ENCODE measurements at regions not wholly inside any gene's neighbourhood (a gene's known extent, or its start where the extent isn't known, plus 50 kb on each side); places are given as distances from the start of the nearest gene placed in this dataset.

- H3K4me3 ChIP-seq (ENCODE audit: low read length) = no peak overlapping the region
- H3K9me3 ChIP-seq (ENCODE audit: control insufficient read depth, low read depth, low read length) = no peaks in the 10 kb centered on the region
- H3K9ac ChIP-seq (ENCODE audit: low read length) = no peak overlapping the region
- H3K27me3 ChIP-seq (ENCODE audit: control insufficient read depth, insufficient read depth, low read length) = no peaks in the 10 kb centered on the region
- H3K4me1 ChIP-seq (ENCODE audit: control insufficient read depth, low read depth, low read length) = no peaks in the 10 kb centered on the region
- H3K27ac ChIP-seq (ENCODE audit: low read length) = no peak overlapping the region
- H3K36me3 ChIP-seq (ENCODE audit: control insufficient read depth, low read depth, low read length) = no peaks in the 10 kb centered on the region
Observed at GRCh38 chr20:22745194-22745500, 160.8 kb upstream of the FOXA2 start.

- Histone ChIP-seq H3K36me3 (ENCODE audit: control insufficient read depth, low read depth, low read length) (no peaks in the 10 kb centered on the region), H3K9me3 (ENCODE audit: control insufficient read depth, low read depth, low read length) (no peaks in the 10 kb centered on the region), H3K27ac (ENCODE audit: low read length) (no peak overlapping the region), H3K4me1 (ENCODE audit: control insufficient read depth, low read depth, low read length) (no peaks in the 10 kb centered on the region), H3K4me3 (ENCODE audit: low read length) (no peak overlapping the region), H3K9ac (ENCODE audit: low read length) (no peak overlapping the region), H3K27me3 (ENCODE audit: control insufficient read depth, insufficient read depth, low read length) (no peaks in the 10 kb centered on the region)
Observed at GRCh38 chr20:22746957-22747356, 162.6 kb upstream of the FOXA2 start.

- H3K4me3 ChIP-seq (ENCODE audit: low read length) = no peak overlapping the region
- no peaks in the 10 kb centered on the region for H3K27me3 ChIP-seq (ENCODE audit: control insufficient read depth, insufficient read depth, low read length)
- H3K36me3 ChIP-seq (ENCODE audit: control insufficient read depth, low read depth, low read length) = no peaks in the 10 kb centered on the region
- H3K9ac ChIP-seq (ENCODE audit: low read length) = no peak overlapping the region
- H3K4me1 ChIP-seq (ENCODE audit: control insufficient read depth, low read depth, low read length) = no peaks in the 10 kb centered on the region
- no peaks in the 10 kb centered on the region for H3K9me3 ChIP-seq (ENCODE audit: control insufficient read depth, low read depth, low read length)
- H3K27ac ChIP-seq (ENCODE audit: low read length) = no peak overlapping the region
Observed at GRCh38 chr20:22752324-22752723, 168.0 kb upstream of the FOXA2 start.

- Histone ChIP-seq H3K36me3 (ENCODE audit: control insufficient read depth, low read depth, low read length) (no peaks in the 10 kb centered on the region), H3K9ac (ENCODE audit: low read length) (no peak overlapping the region), H3K27me3 (ENCODE audit: control insufficient read depth, insufficient read depth, low read length) (no peaks in the 10 kb centered on the region), H3K4me3 (ENCODE audit: low read length) (no peak overlapping the region), H3K4me1 (ENCODE audit: control insufficient read depth, low read depth, low read length) (no peaks in the 10 kb centered on the region), H3K9me3 (ENCODE audit: control insufficient read depth, low read depth, low read length) (no peaks in the 10 kb centered on the region), H3K27ac (ENCODE audit: low read length) (no peak overlapping the region)
Observed at GRCh38 chr20:22757424-22758183, 173.2 kb upstream of the FOXA2 start.

GRCh38 chr20:22758815-22759214 is 174.4 kb upstream of the FOXA2 start:
- H3K4me3 ChIP-seq (ENCODE audit: low read length) = no peak overlapping the region
- no peaks in the 10 kb centered on the region for H3K9me3 ChIP-seq (ENCODE audit: control insufficient read depth, low read depth, low read length)
- no peaks in the 10 kb centered on the region for H3K27me3 ChIP-seq (ENCODE audit: control insufficient read depth, insufficient read depth, low read length)
- no peak overlapping the region for H3K27ac ChIP-seq (ENCODE audit: low read length)
- H3K36me3 ChIP-seq (ENCODE audit: control insufficient read depth, low read depth, low read length) = no peaks in the 10 kb centered on the region
- H3K4me1 ChIP-seq (ENCODE audit: control insufficient read depth, low read depth, low read length) = no peaks in the 10 kb centered on the region
- no peak overlapping the region for H3K9ac ChIP-seq (ENCODE audit: low read length)

GRCh38 chr20:22762576-22763256 is 178.3 kb upstream of the FOXA2 start:
- Histone ChIP-seq H3K27ac (ENCODE audit: low read length) (no peak overlapping the region), H3K27me3 (ENCODE audit: control insufficient read depth, insufficient read depth, low read length) (no peaks in the 10 kb centered on the region), H3K9me3 (ENCODE audit: control insufficient read depth, low read depth, low read length) (no peaks in the 10 kb centered on the region), H3K4me3 (ENCODE audit: low read length) (no peak overlapping the region), H3K36me3 (ENCODE audit: control insufficient read depth, low read depth, low read length) (no peaks in the 10 kb centered on the region), H3K9ac (ENCODE audit: low read length) (no peak overlapping the region), H3K4me1 (ENCODE audit: control insufficient read depth, low read depth, low read length) (no peaks in the 10 kb centered on the region)

GRCh38 chr20:22763257-22763906 is 179.0 kb upstream of the FOXA2 start:
- no peaks in the 10 kb centered on the region for H3K9me3 ChIP-seq (ENCODE audit: control insufficient read depth, low read depth, low read length)
- no peak overlapping the region for H3K4me3 ChIP-seq (ENCODE audit: low read length)
- H3K4me1 ChIP-seq (ENCODE audit: control insufficient read depth, low read depth, low read length) = no peaks in the 10 kb centered on the region
- H3K36me3 ChIP-seq (ENCODE audit: control insufficient read depth, low read depth, low read length) = no peaks in the 10 kb centered on the region
- no peaks in the 10 kb centered on the region for H3K27me3 ChIP-seq (ENCODE audit: control insufficient read depth, insufficient read depth, low read length)
- no peak overlapping the region for H3K27ac ChIP-seq (ENCODE audit: low read length)
- H3K9ac ChIP-seq (ENCODE audit: low read length) = no peak overlapping the region

- Histone ChIP-seq H3K9ac (ENCODE audit: low read length) (no peak overlapping the region), H3K36me3 (ENCODE audit: control insufficient read depth, low read depth, low read length) (no peaks in the 10 kb centered on the region), H3K27ac (ENCODE audit: low read length) (no peak overlapping the region), H3K9me3 (ENCODE audit: control insufficient read depth, low read depth, low read length) (no peaks in the 10 kb centered on the region), H3K4me3 (ENCODE audit: low read length) (no peak overlapping the region), H3K27me3 (ENCODE audit: control insufficient read depth, insufficient read depth, low read length) (no peaks in the 10 kb centered on the region), H3K4me1 (ENCODE audit: control insufficient read depth, low read depth, low read length) (no peaks in the 10 kb centered on the region)
Observed at GRCh38 chr20:22768266-22769178, 184.2 kb upstream of the FOXA2 start.

- H3K9me3 ChIP-seq (ENCODE audit: control insufficient read depth, low read depth, low read length) = no peaks in the 10 kb centered on the region
- no peaks in the 10 kb centered on the region for H3K27me3 ChIP-seq (ENCODE audit: control insufficient read depth, insufficient read depth, low read length)
- no peaks in the 10 kb centered on the region for H3K4me1 ChIP-seq (ENCODE audit: control insufficient read depth, low read depth, low read length)
- H3K4me3 ChIP-seq (ENCODE audit: low read length) = no peak overlapping the region
- H3K9ac ChIP-seq (ENCODE audit: low read length) = no peak overlapping the region
- no peak overlapping the region for H3K27ac ChIP-seq (ENCODE audit: low read length)
- no peaks in the 10 kb centered on the region for H3K36me3 ChIP-seq (ENCODE audit: control insufficient read depth, low read depth, low read length)
Observed at GRCh38 chr20:22770241-22770800, 185.9 kb upstream of the FOXA2 start.

- no peaks in the 10 kb centered on the region for H3K9me3 ChIP-seq (ENCODE audit: control insufficient read depth, low read depth, low read length)
- no peaks in the 10 kb centered on the region for H3K27me3 ChIP-seq (ENCODE audit: control insufficient read depth, insufficient read depth, low read length)
- no peaks in the 10 kb centered on the region for H3K36me3 ChIP-seq (ENCODE audit: control insufficient read depth, low read depth, low read length)
- no peak overlapping the region for H3K9ac ChIP-seq (ENCODE audit: low read length)
- no peaks in the 10 kb centered on the region for H3K4me1 ChIP-seq (ENCODE audit: control insufficient read depth, low read depth, low read length)
- no peak overlapping the region for H3K27ac ChIP-seq (ENCODE audit: low read length)
- H3K4me3 ChIP-seq (ENCODE audit: low read length) = no peak overlapping the region
Observed at GRCh38 chr20:22771706-22772105, 187.3 kb upstream of the FOXA2 start.

GRCh38 chr20:22773344-22773743 is 189.0 kb upstream of the FOXA2 start:
- no peak overlapping the region for H3K9ac ChIP-seq (ENCODE audit: low read length)
- H3K27ac ChIP-seq (ENCODE audit: low read length) = no peak overlapping the region
- no peaks in the 10 kb centered on the region for H3K9me3 ChIP-seq (ENCODE audit: control insufficient read depth, low read depth, low read length)
- H3K27me3 ChIP-seq (ENCODE audit: control insufficient read depth, insufficient read depth, low read length) = no peaks in the 10 kb centered on the region
- no peaks in the 10 kb centered on the region for H3K36me3 ChIP-seq (ENCODE audit: control insufficient read depth, low read depth, low read length)
- H3K4me3 ChIP-seq (ENCODE audit: low read length) = no peak overlapping the region
- no peaks in the 10 kb centered on the region for H3K4me1 ChIP-seq (ENCODE audit: control insufficient read depth, low read depth, low read length)
